SK-N-SH treated with all-trans-retinoic acid at 6 μM for 48 hours (cell line): ENCODE measurements at regions not wholly inside any gene's neighbourhood (a gene's known extent, or its start where the extent isn't known, plus 50 kb on each side); places are given as distances from the start of the nearest gene placed in this dataset.

Source experiments
- PPARA ChIP-seq: fragments of 250-450 bp; sonication (Bioruptor Pico); IDR thresholded peaks from 2 replicates; pipeline ENCODE4 v1.5.0; 2020; ENCODE audit warnings: mild to moderate bottlenecking, borderline replicate concordance
- TF ChIP-seq, protein P1 (sequence below): fragments of 250-450 bp; sonication (Bioruptor Pico); IDR thresholded peaks from 2 replicates; pipeline ENCODE4 v1.5.0; 2020; ENCODE audit warnings: mild to moderate bottlenecking, moderate library complexity

- TF ChIP-seq, protein P1, sequence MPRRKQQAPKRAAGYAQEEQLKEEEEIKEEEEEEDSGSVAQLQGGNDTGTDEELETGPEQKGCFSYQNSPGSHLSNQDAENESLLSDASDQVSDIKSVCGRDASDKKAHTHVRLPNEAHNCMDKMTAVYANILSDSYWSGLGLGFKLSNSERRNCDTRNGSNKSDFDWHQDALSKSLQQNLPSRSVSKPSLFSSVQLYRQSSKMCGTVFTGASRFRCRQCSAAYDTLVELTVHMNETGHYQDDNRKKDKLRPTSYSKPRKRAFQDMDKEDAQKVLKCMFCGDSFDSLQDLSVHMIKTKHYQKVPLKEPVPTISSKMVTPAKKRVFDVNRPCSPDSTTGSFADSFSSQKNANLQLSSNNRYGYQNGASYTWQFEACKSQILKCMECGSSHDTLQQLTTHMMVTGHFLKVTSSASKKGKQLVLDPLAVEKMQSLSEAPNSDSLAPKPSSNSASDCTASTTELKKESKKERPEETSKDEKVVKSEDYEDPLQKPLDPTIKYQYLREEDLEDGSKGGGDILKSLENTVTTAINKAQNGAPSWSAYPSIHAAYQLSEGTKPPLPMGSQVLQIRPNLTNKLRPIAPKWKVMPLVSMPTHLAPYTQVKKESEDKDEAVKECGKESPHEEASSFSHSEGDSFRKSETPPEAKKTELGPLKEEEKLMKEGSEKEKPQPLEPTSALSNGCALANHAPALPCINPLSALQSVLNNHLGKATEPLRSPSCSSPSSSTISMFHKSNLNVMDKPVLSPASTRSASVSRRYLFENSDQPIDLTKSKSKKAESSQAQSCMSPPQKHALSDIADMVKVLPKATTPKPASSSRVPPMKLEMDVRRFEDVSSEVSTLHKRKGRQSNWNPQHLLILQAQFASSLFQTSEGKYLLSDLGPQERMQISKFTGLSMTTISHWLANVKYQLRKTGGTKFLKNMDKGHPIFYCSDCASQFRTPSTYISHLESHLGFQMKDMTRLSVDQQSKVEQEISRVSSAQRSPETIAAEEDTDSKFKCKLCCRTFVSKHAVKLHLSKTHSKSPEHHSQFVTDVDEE (CRISPR knock-in tag): no peak
- no peak for TF ChIP-seq PPARA
Observed at GRCh38 chr7:124205526-124205925, 172.7 kb upstream of the TMEM229A start.
